ENCODE measurements at regions not wholly inside any gene's neighbourhood (a gene's known extent, or its start where the extent isn't known, plus 50 kb on each side); places are given as distances from the start of the nearest gene placed in this dataset.

GRCh38 chr12:130216031-130216430 is 53.8 kb downstream of the FZD10 start:
- H3K27me3 ChIP-seq (ENCODE audit: control insufficient read depth in 4 of 4, insufficient read depth in 4 of 4, low read length in 3 of 4) = peaks cover 0 to 10% (median 2%) of the 10 kb centered on the region in 4 donors
- TF ChIP-seq YY1 (IDR thresholded peaks at IDR 0.05) (no peak), NR2F2 (IDR thresholded peaks at IDR 0.05) (no peak), RXRA (IDR thresholded peaks at IDR 0.05) (no peak)
- DNase-seq (ENCODE audit: low spot score) = no peak

GRCh38 chr12:130218682-130219081 is 56.4 kb downstream of the FZD10 start:
- H3K9ac ChIP-seq (ENCODE audit: low read depth in 1 of 2, low read length in 2 of 2) = no peak overlapping the region
- TF ChIP-seq CTCF (IDR thresholded peaks at IDR 0.05; ENCODE audit: low read depth, low read length, missing input control) = no peak
- no peak for TF ChIP-seq HNF4A (conservative IDR thresholded peaks at IDR 0.05)
- TF ChIP-seq NR2F2 (IDR thresholded peaks at IDR 0.05) = no peak
- TF ChIP-seq YY1 (IDR thresholded peaks at IDR 0.05) = no peak
- TF ChIP-seq HNF4G (IDR thresholded peaks at IDR 0.05) = no peak
- TF ChIP-seq, protein P1, sequence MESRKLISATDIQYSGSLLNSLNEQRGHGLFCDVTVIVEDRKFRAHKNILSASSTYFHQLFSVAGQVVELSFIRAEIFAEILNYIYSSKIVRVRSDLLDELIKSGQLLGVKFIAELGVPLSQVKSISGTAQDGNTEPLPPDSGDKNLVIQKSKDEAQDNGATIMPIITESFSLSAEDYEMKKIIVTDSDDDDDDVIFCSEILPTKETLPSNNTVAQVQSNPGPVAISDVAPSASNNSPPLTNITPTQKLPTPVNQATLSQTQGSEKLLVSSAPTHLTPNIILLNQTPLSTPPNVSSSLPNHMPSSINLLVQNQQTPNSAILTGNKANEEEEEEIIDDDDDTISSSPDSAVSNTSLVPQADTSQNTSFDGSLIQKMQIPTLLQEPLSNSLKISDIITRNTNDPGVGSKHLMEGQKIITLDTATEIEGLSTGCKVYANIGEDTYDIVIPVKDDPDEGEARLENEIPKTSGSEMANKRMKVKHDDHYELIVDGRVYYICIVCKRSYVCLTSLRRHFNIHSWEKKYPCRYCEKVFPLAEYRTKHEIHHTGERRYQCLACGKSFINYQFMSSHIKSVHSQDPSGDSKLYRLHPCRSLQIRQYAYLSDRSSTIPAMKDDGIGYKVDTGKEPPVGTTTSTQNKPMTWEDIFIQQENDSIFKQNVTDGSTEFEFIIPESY (IDR thresholded peaks at IDR 0.05) = no peak
- TF ChIP-seq, protein P2, sequence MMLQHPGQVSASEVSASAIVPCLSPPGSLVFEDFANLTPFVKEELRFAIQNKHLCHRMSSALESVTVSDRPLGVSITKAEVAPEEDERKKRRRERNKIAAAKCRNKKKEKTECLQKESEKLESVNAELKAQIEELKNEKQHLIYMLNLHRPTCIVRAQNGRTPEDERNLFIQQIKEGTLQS (IDR thresholded peaks at IDR 0.05) = no peak
- no peak for TF ChIP-seq SP1 (IDR thresholded peaks at IDR 0.05)
- TF ChIP-seq FOXA2 (IDR thresholded peaks at IDR 0.05) = no peak
- TF ChIP-seq FOXA1 (IDR thresholded peaks at IDR 0.05) = no peak
- no peak for TF ChIP-seq EGR1 (IDR thresholded peaks at IDR 0.05; ENCODE audit: low read depth in 2 of 2)
- TF ChIP-seq REST (IDR thresholded peaks at IDR 0.05) = no peak
- TF ChIP-seq RAD21 (IDR thresholded peaks at IDR 0.05) = no peak
- TF ChIP-seq TAF1 (conservative IDR thresholded peaks at IDR 0.05) = no peak
- no peak for DNase-seq (ENCODE audit: low spot score)
- 86% methylated on average over 12 of the region's 12 CpGs for WGBS
- H3K27me3 ChIP-seq (ENCODE audit: control insufficient read depth in 4 of 4, insufficient read depth in 4 of 4, low read length in 3 of 4) = peaks cover 0 to 12% (median 3%) of the 10 kb centered on the region in 4 donors
- H3K4me3 ChIP-seq (ENCODE audit: low read depth in 1 of 3, low read length in 3 of 3) = no peak overlapping the region
- no peaks in the 10 kb centered on the region for H3K36me3 ChIP-seq (ENCODE audit: control insufficient read depth in 4 of 4, insufficient read depth in 3 of 4, low read depth in 1 of 4, low read length in 3 of 4)
- H3K4me1 ChIP-seq (ENCODE audit: control insufficient read depth in 4 of 4, insufficient read depth in 4 of 4, low read length in 3 of 4) = no peaks in the 10 kb centered on the region
- no peak overlapping the region for H3K27ac ChIP-seq (ENCODE audit: low read depth in 1 of 2, low read length in 2 of 2)
- peaks cover 0 to 2% (median 1%) of the 10 kb centered on the region in 4 donors for H3K9me3 ChIP-seq (ENCODE audit: control insufficient read depth in 4 of 4, low read length in 3 of 4)

More at GRCh38 chr12:130216031-130216430, 53.8 kb downstream of the FZD10 start:
- H3K4me3 ChIP-seq (ENCODE audit: low read depth in 1 of 3, low read length in 3 of 3) = no peak overlapping the region
- 83% methylated on average over 9 of the region's 9 CpGs for WGBS
- no peak overlapping the region for H3K9ac ChIP-seq (ENCODE audit: low read depth in 1 of 2, low read length in 2 of 2)
- peaks cover 0 to 5% (median 4%) of the 10 kb centered on the region in 4 donors for H3K9me3 ChIP-seq (ENCODE audit: control insufficient read depth in 4 of 4, low read length in 3 of 4)
- H3K4me1 ChIP-seq (ENCODE audit: control insufficient read depth in 4 of 4, insufficient read depth in 4 of 4, low read length in 3 of 4) = no peaks in the 10 kb centered on the region
- no peaks in the 10 kb centered on the region for H3K36me3 ChIP-seq (ENCODE audit: control insufficient read depth in 4 of 4, insufficient read depth in 3 of 4, low read depth in 1 of 4, low read length in 3 of 4)
- no peak overlapping the region for H3K27ac ChIP-seq (ENCODE audit: low read depth in 1 of 2, low read length in 2 of 2)
